HepG2 (cell line): ENCODE measurements at regions not wholly inside any gene's neighbourhood (a gene's known extent, or its start where the extent isn't known, plus 50 kb on each side); places are given as distances from the start of the nearest gene placed in this dataset.

ENCODE experiments used
- ATAC-seq: fragments of 200-7000 bp; cut with Tn5 transposase; 3 replicates; pipeline ENCODE4 v1.9.1; 2020; ENCODE audit warnings: mild to moderate bottlenecking, moderate library complexity
- BruUV-seq: library from RNA; stranded (reverse); fragments of 400-500 nt; replicated peaks from 2 replicates; lab custom pipeline; 2021; lab: Mats Ljungman, UMichigan
- CTCF ChIA-PET: fragments of 300-600 bp; formaldehyde crosslinking; extraction: SDS; loops from one replicate; lab custom pipeline; 2021; ENCODE audit warnings: low total read pairs, inconsistent platforms, low intra/inter-chr PET ratio; lab: Yijun Ruan, JAX
- POLR2A ChIA-PET: fragments of 350-600 bp; sonication (Branson Sonifier 250); formaldehyde crosslinking; loops from one replicate; lab custom pipeline; 2020; ENCODE audit warnings: antibody characterized with exemption, inconsistent platforms; lab: Yijun Ruan, JAX
- DNase-seq: peaks from one replicate; pipeline ENCODE4 v3.0.0-alpha.2; 2015; ENCODE audit warnings: low spot score
- FAIRE-seq: peaks from 3 replicates; lab custom pipeline; 2011; peaks lifted over from hg19 to GRCh38; lab: Jason Lieb, UNC
- H2AFZ ChIP-seq: one replicate; pipeline ENCODE4 v1.6.1; 2011; ENCODE audit warnings: low read length, inconsistent platforms
- H3K27ac ChIP-seq: fragments of 300-600 bp; 3 replicates; pipeline ENCODE4 v1.8.0; 2011; ENCODE audit warnings: mixed run types, mild to moderate bottlenecking, mixed read lengths, low read length, inconsistent platforms; ENCODE audit not compliant: insufficient read depth; ENCODE audit errors: extremely low read length
- H3K27me3 ChIP-seq, 2 experiments: fragments of 200-600 bp in 1 of 2; 2 replicates in 1 of 2; 3 replicates in 1 of 2; pipeline versions ENCODE4 v1.6.0 to v1.8.0; 2011; ENCODE audit warnings: low read length in 2 of 2, mild to moderate bottlenecking in 2 of 2, moderate library complexity in 2 of 2, inconsistent platforms in 1 of 2; ENCODE audit not compliant: insufficient read depth in 2 of 2, control insufficient read depth in 1 of 2
- H3K36me3 ChIP-seq, 2 experiments: fragments of 200-600 bp in 1 of 2; replicated peaks in 1 of 2; 2 replicates in 1 of 2; 3 replicates in 1 of 2; pipeline versions ENCODE4 v1.5.1 to v1.8.0; 2011; ENCODE audit warnings: low read length in 2 of 2, inconsistent platforms in 1 of 2; ENCODE audit not compliant: insufficient read depth in 2 of 2, control insufficient read depth in 1 of 2
- H3K4me1 ChIP-seq: 2 replicates; pipeline ENCODE4 v1.5.1; 2012; ENCODE audit warnings: low read length, inconsistent platforms; ENCODE audit not compliant: insufficient read depth
- H3K4me2 ChIP-seq: 2 replicates; pipeline ENCODE4 v1.6.0; 2011; ENCODE audit warnings: low read depth, low read length, inconsistent platforms
- H3K4me3 ChIP-seq, 3 experiments: fragments of 200-600 bp in 1 of 3; sonication (generic), shearing (Covaris generic) in 1 of 3; replicated peaks in 1 of 3; 2 replicates each; pipeline ENCODE4 v1.5.1; 2011 to 2016; ENCODE audit warnings: low read length in 3 of 3, inconsistent platforms in 2 of 3, low read depth in 2 of 3, mild to moderate bottlenecking in 2 of 3, control low read depth in 1 of 3, mixed read lengths in 1 of 3; ENCODE audit not compliant: insufficient read depth in 1 of 3
- H3K79me2 ChIP-seq: one replicate; pipeline ENCODE4 v1.6.1; 2011; ENCODE audit warnings: low read length, inconsistent platforms; ENCODE audit not compliant: insufficient read depth
- H3K9ac ChIP-seq: 2 replicates; pipeline ENCODE4 v1.6.0; 2011; ENCODE audit warnings: mild to moderate bottlenecking, low read depth, low read length, inconsistent platforms; ENCODE audit not compliant: insufficient read depth
- H3K9me3 ChIP-seq: 2 replicates; pipeline ENCODE4 v1.5.1; 2012; ENCODE audit warnings: mild to moderate bottlenecking, low read length
- H4K20me1 ChIP-seq: 2 replicates; pipeline ENCODE4 v1.6.0; 2011; ENCODE audit warnings: inconsistent platforms, mild to moderate bottlenecking, low read length, moderate library complexity; ENCODE audit not compliant: insufficient read depth
- AHR ChIP-seq: IDR thresholded peaks from 2 replicates; pipeline ENCODE4 v1.6.1; 2018; ENCODE audit warnings: missing genetic modification reagents, missing compliant biosample characterization
- ATF7 ChIP-seq, 2 experiments: fragments of 450-650 bp in 1 of 2; sonication (generic) in 1 of 2; formaldehyde crosslinking in 1 of 2; IDR thresholded peaks; 2 replicates each; pipeline versions ENCODE4 v1.4.0 to v1.6.1; 2016 to 2020; ENCODE audit warnings: antibody characterized with exemption in 1 of 2, mild to moderate bottlenecking in 1 of 2, missing genetic modification reagents in 1 of 2
- FOXK2 ChIP-seq: fragments of 450-650 bp; IDR thresholded peaks from 2 replicates; pipeline ENCODE4 v1.6.1; 2016
- KMT2A ChIP-seq: sonication (generic); formaldehyde crosslinking; IDR thresholded peaks from 2 replicates; pipeline ENCODE4 v1.4.0; 2020; ENCODE audit warnings: missing genetic modification reagents
- MTF2 ChIP-seq: sonication (generic); formaldehyde crosslinking; IDR thresholded peaks from 2 replicates; pipeline ENCODE4 v1.5.0; 2020; ENCODE audit warnings: missing genetic modification reagents, borderline replicate concordance
- NFE2 ChIP-seq: sonication (generic); formaldehyde crosslinking; IDR thresholded peaks from 2 replicates; pipeline ENCODE4 v1.4.0; 2020; ENCODE audit warnings: missing genetic modification reagents
- NFRKB ChIP-seq: fragments of 450-650 bp; IDR thresholded peaks from 2 replicates; pipeline ENCODE4 v1.6.1; 2017
- PHF8 ChIP-seq: sonication (generic); formaldehyde crosslinking; IDR thresholded peaks from 2 replicates; pipeline ENCODE4 v1.5.0; 2020; ENCODE audit warnings: missing genetic modification reagents
- TEAD2 ChIP-seq: sonication (generic); formaldehyde crosslinking; IDR thresholded peaks from 2 replicates; pipeline ENCODE4 v1.9.0; 2021; ENCODE audit warnings: missing genetic modification reagents
- WGBS: methylation state at CpG from one replicate; pipeline ENCODE4 v1.1.6; 2017; ENCODE audit warnings: low lambda C conversion rate; 5-methylcytosine and 5-hydroxymethylcytosine counted together
- in situ Hi-C: cut with HindIII; loops from 2 replicates; pipeline ENCODE4 v1.10.0; 2017; ENCODE audit warnings: low pct_unique_long_range_greater_than_20kb; ENCODE audit not compliant: extremely low pct_ligation_motif_present
- intact Hi-C: fragments of 100-400 bp; cut with micrococcal nuclease; formaldehyde crosslinking; loops from one replicate; pipeline ENCODE4 v1.10.0; 2022; ENCODE audit not compliant: unreplicated experiment
- TF ChIP-seq, protein P1 (sequence below): sonication (generic); formaldehyde crosslinking; IDR thresholded peaks from 2 replicates; pipeline ENCODE4 v1.9.0; 2022; ENCODE audit warnings: low read depth, missing genetic modification reagents
- TF ChIP-seq, protein P2 (sequence below): sonication (generic); formaldehyde crosslinking; IDR thresholded peaks from 2 replicates; pipeline ENCODE4; 2020; ENCODE audit warnings: missing genetic modification reagents, mild to moderate bottlenecking, borderline replicate concordance
- TF ChIP-seq, protein P3 (sequence below): sonication (generic); formaldehyde crosslinking; IDR thresholded peaks from 2 replicates; pipeline ENCODE4 v1.9.0; 2021; ENCODE audit warnings: missing genetic modification reagents, mild to moderate bottlenecking, borderline replicate concordance

DNA sequence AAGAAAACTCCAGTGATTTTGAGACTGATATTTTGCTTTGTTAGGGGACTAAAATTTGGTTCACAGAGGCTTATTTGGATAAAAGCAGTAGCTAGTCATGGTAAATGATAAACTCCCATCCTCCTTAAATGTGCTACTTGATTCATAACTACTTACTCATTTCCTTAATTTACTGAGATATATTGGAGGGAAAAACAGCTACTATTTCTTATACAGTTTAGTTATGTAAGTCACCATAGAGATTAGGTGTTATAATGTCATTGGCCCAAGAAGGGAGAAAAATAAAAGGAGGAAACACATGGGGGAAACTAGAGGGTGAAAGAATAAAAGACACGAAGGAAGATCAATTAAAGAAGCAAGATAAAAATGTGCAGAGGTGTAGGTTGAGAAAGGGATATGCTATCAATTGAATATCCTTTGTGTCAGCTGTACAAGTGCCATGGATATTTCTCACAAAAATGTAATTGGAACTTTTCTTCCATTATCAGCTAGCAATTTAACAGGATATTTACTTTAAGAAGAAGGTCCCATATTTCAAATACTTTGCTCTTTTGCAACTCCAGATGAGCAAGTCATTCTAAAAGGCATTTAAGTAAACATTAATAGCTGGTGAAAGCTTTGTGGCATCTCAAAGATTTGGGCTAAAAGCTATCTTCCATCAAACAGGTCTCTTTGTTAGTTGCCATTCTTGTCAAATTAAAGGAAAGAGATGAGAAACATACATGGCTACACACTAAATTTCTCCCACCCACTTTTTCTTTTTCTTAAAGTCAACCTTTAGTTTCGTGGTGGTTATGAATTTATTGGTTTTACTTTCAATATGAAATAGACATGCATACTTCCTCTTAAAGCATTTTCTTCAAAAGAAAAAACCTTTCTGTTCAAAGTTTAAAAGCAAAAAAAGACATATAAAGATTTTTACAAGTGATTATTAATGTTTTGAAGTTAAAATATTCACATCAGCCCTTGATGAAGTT is 439.5 kb downstream of the CCER1 start:
- no peaks in the 10 kb centered on the region for H4K20me1 ChIP-seq
- no peaks in the 10 kb centered on the region for H3K36me3 ChIP-seq
- no peak for ATAC-seq
- H3K27ac ChIP-seq: no peak overlapping the region
- ChIA-PET POLR2A (no interaction called here), CTCF (no interaction called here)
- no peaks in the 10 kb centered on the region for H3K27me3 ChIP-seq
- no peak overlapping the region for H2AFZ ChIP-seq
- no TSS peak for BruUV-seq
- H3K9me3 ChIP-seq: peaks cover 31% of the 10 kb centered on the region
- no peak overlapping the region for H3K4me3 ChIP-seq
- WGBS: 0% methylated on average over 2 of the region's 2 CpGs
- H3K9ac ChIP-seq: no peak overlapping the region
- in situ Hi-C loops: no loop called here
- H3K4me1 ChIP-seq: no peaks in the 10 kb centered on the region
- intact Hi-C loops: no loop called here
- TF ChIP-seq FOXK2 (no peak), KMT2A (CRISPR knock-in tag) (no peak), NFE2 (CRISPR knock-in tag) (no peak)
- TF ChIP-seq, protein P1, sequence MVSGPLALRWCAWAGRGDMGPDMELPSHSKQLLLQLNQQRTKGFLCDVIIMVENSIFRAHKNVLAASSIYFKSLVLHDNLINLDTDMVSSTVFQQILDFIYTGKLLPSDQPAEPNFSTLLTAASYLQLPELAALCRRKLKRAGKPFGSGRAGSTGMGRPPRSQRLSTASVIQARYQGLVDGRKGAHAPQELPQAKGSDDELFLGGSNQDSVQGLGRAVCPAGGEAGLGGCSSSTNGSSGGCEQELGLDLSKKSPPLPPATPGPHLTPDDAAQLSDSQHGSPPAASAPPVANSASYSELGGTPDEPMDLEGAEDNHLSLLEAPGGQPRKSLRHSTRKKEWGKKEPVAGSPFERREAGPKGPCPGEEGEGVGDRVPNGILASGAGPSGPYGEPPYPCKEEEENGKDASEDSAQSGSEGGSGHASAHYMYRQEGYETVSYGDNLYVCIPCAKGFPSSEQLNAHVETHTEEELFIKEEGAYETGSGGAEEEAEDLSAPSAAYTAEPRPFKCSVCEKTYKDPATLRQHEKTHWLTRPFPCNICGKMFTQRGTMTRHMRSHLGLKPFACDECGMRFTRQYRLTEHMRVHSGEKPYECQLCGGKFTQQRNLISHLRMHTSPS (CRISPR knock-in tag): no peak
- TF ChIP-seq, all 625 proteins: peak for 0
- FAIRE-seq (no peak), DNase-seq (no peak)
- Histone ChIP-seq H3K79me2 (no peaks in the 10 kb centered on the region), H3K4me2 (no peak overlapping the region)

DNA sequence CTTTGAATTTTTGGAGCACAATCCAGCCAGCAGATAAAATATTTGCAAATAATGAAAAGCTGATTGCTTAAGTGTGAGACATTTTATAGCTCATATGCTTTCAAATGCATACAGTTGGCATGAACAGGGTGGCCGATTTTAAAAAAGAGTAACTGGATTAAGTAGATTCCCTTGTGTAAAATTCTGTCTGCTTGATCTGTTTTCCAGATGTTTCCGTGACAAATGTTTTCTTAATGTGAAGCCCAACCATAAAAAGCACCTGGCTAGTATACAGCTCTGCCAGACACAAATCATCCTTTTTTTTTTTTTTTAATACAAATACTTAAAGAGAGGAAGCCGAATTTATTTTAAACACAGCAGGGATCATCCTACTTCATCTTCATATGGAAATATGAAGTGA is 440.7 kb downstream of the CCER1 start:
- H3K36me3 ChIP-seq: no peaks in the 10 kb centered on the region
- BruUV-seq: no TSS peak
- H3K9me3 ChIP-seq: peaks cover 23% of the 10 kb centered on the region
- intact Hi-C loops: no loop called here
- CTCF ChIA-PET: no interaction called here
- no peak for FAIRE-seq
- no peak for ATAC-seq
- H3K79me2 ChIP-seq: no peaks in the 10 kb centered on the region
- H3K4me1 ChIP-seq: no peaks in the 10 kb centered on the region
- no peaks in the 10 kb centered on the region for H3K27me3 ChIP-seq
- WGBS: 0% methylated on average over 3 of the region's 3 CpGs
- no peak overlapping the region for H2AFZ ChIP-seq
- H3K4me3 ChIP-seq: no peak overlapping the region
- no peak for DNase-seq
- no peak overlapping the region for H3K27ac ChIP-seq
- in situ Hi-C loops: no loop called here
- H3K9ac ChIP-seq: no peak overlapping the region
- no peaks in the 10 kb centered on the region for H4K20me1 ChIP-seq
- POLR2A ChIA-PET: no interaction called here
- no peak overlapping the region for H3K4me2 ChIP-seq
- TF ChIP-seq MTF2 (CRISPR knock-in tag): no peak
- no peak for TF ChIP-seq PHF8
- TF ChIP-seq TEAD2 (CRISPR knock-in tag): no peak
- TF ChIP-seq, protein P2, sequence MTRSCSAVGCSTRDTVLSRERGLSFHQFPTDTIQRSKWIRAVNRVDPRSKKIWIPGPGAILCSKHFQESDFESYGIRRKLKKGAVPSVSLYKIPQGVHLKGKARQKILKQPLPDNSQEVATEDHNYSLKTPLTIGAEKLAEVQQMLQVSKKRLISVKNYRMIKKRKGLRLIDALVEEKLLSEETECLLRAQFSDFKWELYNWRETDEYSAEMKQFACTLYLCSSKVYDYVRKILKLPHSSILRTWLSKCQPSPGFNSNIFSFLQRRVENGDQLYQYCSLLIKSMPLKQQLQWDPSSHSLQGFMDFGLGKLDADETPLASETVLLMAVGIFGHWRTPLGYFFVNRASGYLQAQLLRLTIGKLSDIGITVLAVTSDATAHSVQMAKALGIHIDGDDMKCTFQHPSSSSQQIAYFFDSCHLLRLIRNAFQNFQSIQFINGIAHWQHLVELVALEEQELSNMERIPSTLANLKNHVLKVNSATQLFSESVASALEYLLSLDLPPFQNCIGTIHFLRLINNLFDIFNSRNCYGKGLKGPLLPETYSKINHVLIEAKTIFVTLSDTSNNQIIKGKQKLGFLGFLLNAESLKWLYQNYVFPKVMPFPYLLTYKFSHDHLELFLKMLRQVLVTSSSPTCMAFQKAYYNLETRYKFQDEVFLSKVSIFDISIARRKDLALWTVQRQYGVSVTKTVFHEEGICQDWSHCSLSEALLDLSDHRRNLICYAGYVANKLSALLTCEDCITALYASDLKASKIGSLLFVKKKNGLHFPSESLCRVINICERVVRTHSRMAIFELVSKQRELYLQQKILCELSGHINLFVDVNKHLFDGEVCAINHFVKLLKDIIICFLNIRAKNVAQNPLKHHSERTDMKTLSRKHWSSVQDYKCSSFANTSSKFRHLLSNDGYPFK: no peak
- TF ChIP-seq NFRKB: no peak
- TF ChIP-seq, protein P3, sequence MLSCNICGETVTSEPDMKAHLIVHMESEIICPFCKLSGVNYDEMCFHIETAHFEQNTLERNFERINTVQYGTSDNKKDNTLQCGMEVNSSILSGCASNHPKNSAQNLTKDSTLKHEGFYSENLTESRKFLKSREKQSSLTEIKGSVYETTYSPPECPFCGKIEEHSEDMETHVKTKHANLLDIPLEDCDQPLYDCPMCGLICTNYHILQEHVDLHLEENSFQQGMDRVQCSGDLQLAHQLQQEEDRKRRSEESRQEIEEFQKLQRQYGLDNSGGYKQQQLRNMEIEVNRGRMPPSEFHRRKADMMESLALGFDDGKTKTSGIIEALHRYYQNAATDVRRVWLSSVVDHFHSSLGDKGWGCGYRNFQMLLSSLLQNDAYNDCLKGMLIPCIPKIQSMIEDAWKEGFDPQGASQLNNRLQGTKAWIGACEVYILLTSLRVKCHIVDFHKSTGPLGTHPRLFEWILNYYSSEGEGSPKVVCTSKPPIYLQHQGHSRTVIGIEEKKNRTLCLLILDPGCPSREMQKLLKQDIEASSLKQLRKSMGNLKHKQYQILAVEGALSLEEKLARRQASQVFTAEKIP: no peak
- no peak for TF ChIP-seq AHR (CRISPR knock-in tag)
- no peak for TF ChIP-seq ATF7 (IDR thresholded peaks at IDR 0.05)
- no peak for TF ChIP-seq ATF7 (CRISPR knock-in tag; IDR thresholded peaks at IDR 0.05)
